ENCODE measurements at regions not wholly inside any gene's neighbourhood (a gene's known extent, or its start where the extent isn't known, plus 50 kb on each side); places are given as distances from the start of the nearest gene placed in this dataset.
"Not testable (repeated sequence)": the region's sequence is repeated elsewhere in the genome, so short reads cannot be mapped to it uniquely, and the experiment has no call there.

- Mint-ChIP-seq H3K9me3 (ENCODE audit: low read depth) (no peaks in the 10 kb centered on the region), H3K36me3 (no peaks in the 10 kb centered on the region), H3K4me1 (peaks cover 8% of the 10 kb centered on the region), H3K27me3 (peaks cover 16% of the 10 kb centered on the region), H3K27ac (no peak overlapping the region), H3K4me3 (no peak overlapping the region)
- DNase-seq (no peak), ATAC-seq (no peak)
- CTCF ChIA-PET, result interaction anchor here (0.5 to 4.5 kb wide), 3 partner anchors 21 to 1974 kb away, joined by 4 to 14 read pairs (median 6); no protein-coding TSS in a partner anchor
Measured at GRCh38 chr6:134619789-134620188, 301.9 kb upstream of the SGK1 start.

- CTCF ChIA-PET, result interaction anchor here (2.3 to 4.5 kb wide), 2 partner anchors 22 to 445 kb away, joined by 6 to 14 read pairs; no protein-coding TSS in a partner anchor
- Mint-ChIP-seq H3K36me3 (no peaks in the 10 kb centered on the region), H3K4me1 (peaks cover 8% of the 10 kb centered on the region), H3K9me3 (ENCODE audit: low read depth) (no peaks in the 10 kb centered on the region), H3K27ac (no peak overlapping the region), H3K4me3 (no peak overlapping the region), H3K27me3 (peaks cover 15% of the 10 kb centered on the region)
- ATAC-seq (no peak), DNase-seq (no peak)
Measured at GRCh38 chr6:134619077-134619476, 301.2 kb upstream of the SGK1 start.

- ATAC-seq (no peak), DNase-seq (no peak)
- Mint-ChIP-seq H3K27me3 (peaks cover 12% of the 10 kb centered on the region), H3K27ac (no peak overlapping the region), H3K4me3 (no peak overlapping the region), H3K36me3 (no peaks in the 10 kb centered on the region), H3K9me3 (ENCODE audit: low read depth) (no peaks in the 10 kb centered on the region), H3K4me1 (peaks cover 6% of the 10 kb centered on the region)
- CTCF ChIA-PET, result interaction anchor here (0.6 kb wide), 1 partner anchor 385 kb away, joined by 4 read pairs; no protein-coding TSS in a partner anchor
Measured at GRCh38 chr6:134614606-134615485, 296.9 kb upstream of the SGK1 start.

- H3K9me3 Mint-ChIP-seq (ENCODE audit: low read depth); CTCF ChIA-PET; H3K27ac Mint-ChIP-seq; ATAC-seq; DNase-seq; H3K36me3 Mint-ChIP-seq; H3K4me3 Mint-ChIP-seq; H3K27me3 Mint-ChIP-seq; H3K4me1 Mint-ChIP-seq: not testable (repeated sequence)
Measured at GRCh38 chr6:134612128-134612527, 294.2 kb upstream of the SGK1 start.

GRCh38 chr6:134610411-134610810, 292.5 kb upstream of the SGK1 start:
- CTCF ChIA-PET, result no interaction called here
- H3K36me3 Mint-ChIP-seq, result no peaks in the 10 kb centered on the region
- no peaks in the 10 kb centered on the region for H3K9me3 Mint-ChIP-seq (ENCODE audit: low read depth)
- no peak overlapping the region for H3K4me3 Mint-ChIP-seq
- H3K27me3 Mint-ChIP-seq, result peaks cover 5% of the 10 kb centered on the region
- ATAC-seq, result no peak
- no peak for DNase-seq
- H3K4me1 Mint-ChIP-seq, result no peaks in the 10 kb centered on the region
- H3K27ac Mint-ChIP-seq, result no peak overlapping the region

- DNase-seq (no peak), ATAC-seq (no peak)
- H3K27ac Mint-ChIP-seq, result no peak overlapping the region
- H3K36me3 Mint-ChIP-seq, result no peaks in the 10 kb centered on the region
- CTCF ChIA-PET, result no interaction called here
- H3K4me1 Mint-ChIP-seq, result no peaks in the 10 kb centered on the region
- H3K4me3 Mint-ChIP-seq, result no peak overlapping the region
- H3K27me3 Mint-ChIP-seq, result peaks cover under 1% of the 10 kb centered on the region
- no peaks in the 10 kb centered on the region for H3K9me3 Mint-ChIP-seq (ENCODE audit: low read depth)
Measured at GRCh38 chr6:134609716-134610261, 291.9 kb upstream of the SGK1 start.

- H3K4me3 Mint-ChIP-seq, result no peak overlapping the region
- no peaks in the 10 kb centered on the region for H3K27me3 Mint-ChIP-seq
- H3K4me1 Mint-ChIP-seq, result no peaks in the 10 kb centered on the region
- H3K36me3 Mint-ChIP-seq, result no peaks in the 10 kb centered on the region
- ATAC-seq (no peak), DNase-seq (no peak)
- no peak overlapping the region for H3K27ac Mint-ChIP-seq
- no peaks in the 10 kb centered on the region for H3K9me3 Mint-ChIP-seq (ENCODE audit: low read depth)
- CTCF ChIA-PET, result interaction anchor here (0.6 kb wide), 1 partner anchor 291 kb away, joined by 5 read pairs; no protein-coding TSS in a partner anchor
Measured at GRCh38 chr6:134607411-134607810, 289.5 kb upstream of the SGK1 start.

GRCh38 chr6:134605034-134605433, 287.1 kb upstream of the SGK1 start:
- no peaks in the 10 kb centered on the region for H3K9me3 Mint-ChIP-seq (ENCODE audit: low read depth)
- H3K27ac Mint-ChIP-seq, result no peak overlapping the region
- DNase-seq (no peak), ATAC-seq (no peak)
- H3K27me3 Mint-ChIP-seq, result peaks cover 3% of the 10 kb centered on the region
- no peaks in the 10 kb centered on the region for H3K36me3 Mint-ChIP-seq
- H3K4me1 Mint-ChIP-seq, result no peaks in the 10 kb centered on the region
- CTCF ChIA-PET, result no interaction called here
- no peak overlapping the region for H3K4me3 Mint-ChIP-seq

GRCh38 chr6:134604014-134604676, 286.2 kb upstream of the SGK1 start:
- H3K4me3 Mint-ChIP-seq, result no peak overlapping the region
- no peak overlapping the region for H3K27ac Mint-ChIP-seq
- CTCF ChIA-PET, result interaction anchor here (0.7 kb wide), 1 partner anchor 10 kb away, joined by 3 read pairs; no protein-coding TSS in a partner anchor
- no peaks in the 10 kb centered on the region for H3K36me3 Mint-ChIP-seq
- no peaks in the 10 kb centered on the region for H3K9me3 Mint-ChIP-seq (ENCODE audit: low read depth)
- no peaks in the 10 kb centered on the region for H3K4me1 Mint-ChIP-seq
- ATAC-seq (no peak), DNase-seq (no peak)
- peaks cover 3% of the 10 kb centered on the region for H3K27me3 Mint-ChIP-seq

- Mint-ChIP-seq H3K4me3 (no peak overlapping the region), H3K27ac (no peak overlapping the region), H3K36me3 (no peaks in the 10 kb centered on the region), H3K4me1 (no peaks in the 10 kb centered on the region), H3K27me3 (peaks cover 3% of the 10 kb centered on the region), H3K9me3 (ENCODE audit: low read depth) (no peaks in the 10 kb centered on the region)
- DNase-seq (no peak), ATAC-seq (no peak)
- CTCF ChIA-PET, result interaction anchor here (0.7 kb wide), 1 partner anchor 10 kb away, joined by 3 read pairs; no protein-coding TSS in a partner anchor
Measured at GRCh38 chr6:134603561-134603960, 285.6 kb upstream of the SGK1 start.

- CTCF ChIA-PET, result no interaction called here
- Mint-ChIP-seq H3K9me3 (ENCODE audit: low read depth) (no peaks in the 10 kb centered on the region), H3K4me3 (no peak overlapping the region), H3K36me3 (no peaks in the 10 kb centered on the region), H3K4me1 (no peaks in the 10 kb centered on the region), H3K27me3 (peaks cover 3% of the 10 kb centered on the region), H3K27ac (no peak overlapping the region)
- ATAC-seq (no peak), DNase-seq (no peak)
Measured at GRCh38 chr6:134602123-134602522, 284.2 kb upstream of the SGK1 start.

- Mint-ChIP-seq H3K4me3 (no peak overlapping the region), H3K9me3 (ENCODE audit: low read depth) (no peaks in the 10 kb centered on the region), H3K4me1 (no peaks in the 10 kb centered on the region), H3K27me3 (peaks cover 3% of the 10 kb centered on the region), H3K36me3 (no peaks in the 10 kb centered on the region), H3K27ac (no peak overlapping the region)
- DNase-seq (no peak), ATAC-seq (no peak)
- CTCF ChIA-PET, result no interaction called here
Measured at GRCh38 chr6:134600671-134601070, 282.8 kb upstream of the SGK1 start.

GRCh38 chr6:134599079-134599478, 281.2 kb upstream of the SGK1 start:
- Mint-ChIP-seq H3K36me3 (no peaks in the 10 kb centered on the region), H3K27ac (no peak overlapping the region), H3K4me3 (no peak overlapping the region), H3K4me1 (no peaks in the 10 kb centered on the region), H3K27me3 (peaks cover 3% of the 10 kb centered on the region), H3K9me3 (ENCODE audit: low read depth) (no peaks in the 10 kb centered on the region)
- no peak for DNase-seq
- ATAC-seq, result no peak
- CTCF ChIA-PET, result no interaction called here

Data from activated CD8-positive, alpha-beta memory T cell treated with anti-CD3 and anti-CD28 coated beads, Interleukin-2, amount 10 ng/mL, durations not matched to agents 7 days and 5 days (primary cell).